ENCODE measurements at regions not wholly inside any gene's neighbourhood (a gene's known extent, or its start where the extent isn't known, plus 50 kb on each side); places are given as distances from the start of the nearest gene placed in this dataset.
"Not testable (repeated sequence)": the region's sequence is repeated elsewhere in the genome, so short reads cannot be mapped to it uniquely, and the experiment has no call there.

GRCh38 chr5:125229556-125229955, 483.1 kb upstream of the ZNF608 start:
- FAIRE-seq (no peak), DNase-seq (ENCODE audit: low spot score) (no peak)

- FAIRE-seq (no peak), DNase-seq (ENCODE audit: low spot score) (no peak)
Measured at GRCh38 chr5:125232779-125233230, 486.4 kb upstream of the ZNF608 start.

- FAIRE-seq (no peak), DNase-seq (ENCODE audit: low spot score) (no peak)
Measured at GRCh38 chr5:125233944-125234343, 487.5 kb upstream of the ZNF608 start.

GRCh38 chr5:125236007-125236406, 489.6 kb upstream of the ZNF608 start:
- no peak for DNase-seq (ENCODE audit: low spot score)
- no peak for FAIRE-seq

GRCh38 chr5:125236981-125237380, 490.5 kb upstream of the ZNF608 start:
- DNase-seq (ENCODE audit: low spot score) (no peak), FAIRE-seq (no peak)

GRCh38 chr5:125244531-125244930, 498.1 kb upstream of the ZNF608 start:
- no peak for FAIRE-seq
- no peak for DNase-seq (ENCODE audit: low spot score)

- DNase-seq (ENCODE audit: low spot score) (no peak), FAIRE-seq (no peak)
Measured at GRCh38 chr5:125245216-125245615, 498.8 kb upstream of the ZNF608 start.

- FAIRE-seq = no peak
- no peak for DNase-seq (ENCODE audit: low spot score)
Measured at GRCh38 chr5:125249400-125249799, 503.0 kb upstream of the ZNF608 start.

GRCh38 chr5:125251703-125252102, 505.3 kb upstream of the ZNF608 start:
- DNase-seq (ENCODE audit: low spot score) (no peak), FAIRE-seq (no peak)

- not testable (repeated sequence) for DNase-seq (ENCODE audit: low spot score); FAIRE-seq
Measured at GRCh38 chr5:125253634-125254033, 507.2 kb upstream of the ZNF608 start.

- DNase-seq (ENCODE audit: low spot score) (no peak), FAIRE-seq (no peak)
Measured at GRCh38 chr5:125254267-125254666, 507.8 kb upstream of the ZNF608 start.

GRCh38 chr5:125256296-125256695, 509.9 kb upstream of the ZNF608 start:
- FAIRE-seq = no peak
- DNase-seq (ENCODE audit: low spot score) = no peak

- no peak for DNase-seq (ENCODE audit: low spot score)
- no peak for FAIRE-seq
Measured at GRCh38 chr5:125257057-125257972, 510.9 kb upstream of the ZNF608 start.

- DNase-seq (ENCODE audit: low spot score) (no peak), FAIRE-seq (no peak)
Measured at GRCh38 chr5:125257997-125258396, 511.6 kb upstream of the ZNF608 start.

GRCh38 chr5:125258615-125259014, 512.2 kb upstream of the ZNF608 start:
- DNase-seq (ENCODE audit: low spot score) (no peak), FAIRE-seq (no peak)

- FAIRE-seq = no peak
- DNase-seq (ENCODE audit: low spot score) = no peak
Measured at GRCh38 chr5:125261505-125262250, 515.2 kb upstream of the ZNF608 start.

GRCh38 chr5:125262782-125263181, 516.3 kb upstream of the ZNF608 start:
- FAIRE-seq (no peak), DNase-seq (ENCODE audit: low spot score) (no peak)

GRCh38 chr5:125263356-125263755, 516.9 kb upstream of the ZNF608 start:
- DNase-seq (ENCODE audit: low spot score) = no peak

GRCh38 chr5:125266106-125266505, 519.7 kb upstream of the ZNF608 start:
- DNase-seq (ENCODE audit: low spot score) = no peak
- FAIRE-seq = no peak

More at GRCh38 chr5:125263356-125263755, 516.9 kb upstream of the ZNF608 start:
- FAIRE-seq = no peak

- DNase-seq (ENCODE audit: low spot score) (no peak), FAIRE-seq (peak; percentile 35)
Measured at GRCh38 chr5:125267636-125268248, 521.3 kb upstream of the ZNF608 start.

GRCh38 chr5:125269926-125270325, 523.5 kb upstream of the ZNF608 start:
- FAIRE-seq (no peak), DNase-seq (ENCODE audit: low spot score) (no peak)

- no peak for DNase-seq (ENCODE audit: low spot score)
Measured at GRCh38 chr5:125272357-125272756, 525.9 kb upstream of the ZNF608 start.

More at GRCh38 chr5:125272357-125272756, 525.9 kb upstream of the ZNF608 start:
- no peak for FAIRE-seq

All from urothelium cell line (cell line).